NB4 (cell line): ENCODE measurements at regions not wholly inside any gene's neighbourhood (a gene's known extent, or its start where the extent isn't known, plus 50 kb on each side); places are given as distances from the start of the nearest gene placed in this dataset.

ENCODE experiments used
- CTCF ChIP-seq: IDR thresholded peaks from one replicate; pipeline ENCODE4 v1.5.1; 2012; ENCODE audit warnings: low read depth, low read length
- POLR2A ChIP-seq: IDR thresholded peaks from 2 replicates; pipeline ENCODE4 v1.6.1; 2011; ENCODE audit warnings: mild to moderate bottlenecking; ENCODE audit not compliant: insufficient read length; ENCODE audit errors: extremely low read depth

- TF ChIP-seq POLR2A (no peak), CTCF (no peak)
Measured at GRCh38 chr5:158431369-158432029, 572.6 kb upstream of the CLINT1 start.
